Astrocyte (in vitro differentiated cells and primary cell): ENCODE measurements at regions not wholly inside any gene's neighbourhood (a gene's known extent, or its start where the extent isn't known, plus 50 kb on each side); places are given as distances from the start of the nearest gene placed in this dataset.

Source experiments
- EZH2 ChIP-seq: IDR thresholded peaks from 2 replicates; pipeline ENCODE4 v1.6.1; 2012; ENCODE audit warnings: mild to moderate bottlenecking, low read length, inconsistent platforms; ENCODE audit not compliant: insufficient read depth
- TF ChIP-seq, protein P1 (sequence below): IDR thresholded peaks from 2 replicates; pipeline ENCODE4 v1.5.1; 2011; ENCODE audit warnings: low read depth, mild to moderate bottlenecking, inconsistent platforms, low read length, moderate library complexity; ENCODE audit not compliant: insufficient read depth

DNA sequence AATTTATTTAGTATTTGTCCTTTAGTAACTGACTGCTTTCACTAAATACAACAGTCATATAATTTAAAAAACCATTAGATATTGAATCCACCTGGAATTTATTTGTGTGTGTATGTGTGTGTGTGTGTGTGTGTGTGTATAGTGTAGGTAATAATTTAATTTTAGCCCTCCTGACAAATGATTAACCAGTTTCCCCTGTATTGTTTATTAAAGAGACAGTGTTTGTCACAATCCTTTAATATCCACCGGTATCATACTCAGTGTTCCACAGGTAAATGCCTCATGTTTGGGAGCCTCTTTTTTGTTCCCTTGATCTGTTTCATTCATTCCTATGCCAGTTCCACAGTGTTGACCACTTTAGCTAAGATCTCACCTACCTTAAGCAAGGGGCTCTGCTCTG, 134.6 kb upstream of the IRX3 start:
- TF ChIP-seq, protein P1, sequence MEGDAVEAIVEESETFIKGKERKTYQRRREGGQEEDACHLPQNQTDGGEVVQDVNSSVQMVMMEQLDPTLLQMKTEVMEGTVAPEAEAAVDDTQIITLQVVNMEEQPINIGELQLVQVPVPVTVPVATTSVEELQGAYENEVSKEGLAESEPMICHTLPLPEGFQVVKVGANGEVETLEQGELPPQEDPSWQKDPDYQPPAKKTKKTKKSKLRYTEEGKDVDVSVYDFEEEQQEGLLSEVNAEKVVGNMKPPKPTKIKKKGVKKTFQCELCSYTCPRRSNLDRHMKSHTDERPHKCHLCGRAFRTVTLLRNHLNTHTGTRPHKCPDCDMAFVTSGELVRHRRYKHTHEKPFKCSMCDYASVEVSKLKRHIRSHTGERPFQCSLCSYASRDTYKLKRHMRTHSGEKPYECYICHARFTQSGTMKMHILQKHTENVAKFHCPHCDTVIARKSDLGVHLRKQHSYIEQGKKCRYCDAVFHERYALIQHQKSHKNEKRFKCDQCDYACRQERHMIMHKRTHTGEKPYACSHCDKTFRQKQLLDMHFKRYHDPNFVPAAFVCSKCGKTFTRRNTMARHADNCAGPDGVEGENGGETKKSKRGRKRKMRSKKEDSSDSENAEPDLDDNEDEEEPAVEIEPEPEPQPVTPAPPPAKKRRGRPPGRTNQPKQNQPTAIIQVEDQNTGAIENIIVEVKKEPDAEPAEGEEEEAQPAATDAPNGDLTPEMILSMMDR, result no peak
- TF ChIP-seq EZH2, result no peak
